ENCODE measurements at regions not wholly inside any gene's neighbourhood (a gene's known extent, or its start where the extent isn't known, plus 50 kb on each side); places are given as distances from the start of the nearest gene placed in this dataset.

DNA sequence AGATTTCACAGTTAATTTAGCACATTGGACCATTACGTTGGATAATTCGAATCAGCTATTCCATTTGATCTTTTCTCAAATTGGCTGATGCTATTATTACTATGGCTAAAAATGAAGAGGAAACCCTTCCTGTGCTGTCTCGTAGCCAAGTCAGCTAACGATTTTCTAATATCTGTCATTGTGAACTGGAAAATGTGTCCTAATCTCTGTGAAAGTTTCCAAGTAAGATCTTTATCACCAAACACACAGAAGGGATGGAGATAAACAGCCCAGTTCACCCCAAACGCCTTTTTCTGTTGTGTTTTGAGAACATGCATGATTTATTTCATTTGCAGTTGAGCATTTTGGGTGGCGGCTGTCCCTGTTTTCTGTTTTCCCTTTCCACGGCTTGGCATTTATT is 312.8 kb downstream of the FOXL1 start:
- DNase-seq (ENCODE audit: low read depth) (no peak), FAIRE-seq (no peak)
- Histone ChIP-seq H3K4me3 (ENCODE audit: low read depth, low read length) (no peak overlapping the region), H3K27me3 (ENCODE audit: control insufficient read depth, insufficient read depth, low read length) (peaks cover 2% of the 10 kb centered on the region), H3K36me3 (ENCODE audit: control insufficient read depth, insufficient read depth, low read length) (no peaks in the 10 kb centered on the region)
- TF ChIP-seq CTCF (IDR thresholded peaks at IDR 0.05; ENCODE audit: insufficient read depth, low read length, severe bottlenecking): no peak

DNA sequence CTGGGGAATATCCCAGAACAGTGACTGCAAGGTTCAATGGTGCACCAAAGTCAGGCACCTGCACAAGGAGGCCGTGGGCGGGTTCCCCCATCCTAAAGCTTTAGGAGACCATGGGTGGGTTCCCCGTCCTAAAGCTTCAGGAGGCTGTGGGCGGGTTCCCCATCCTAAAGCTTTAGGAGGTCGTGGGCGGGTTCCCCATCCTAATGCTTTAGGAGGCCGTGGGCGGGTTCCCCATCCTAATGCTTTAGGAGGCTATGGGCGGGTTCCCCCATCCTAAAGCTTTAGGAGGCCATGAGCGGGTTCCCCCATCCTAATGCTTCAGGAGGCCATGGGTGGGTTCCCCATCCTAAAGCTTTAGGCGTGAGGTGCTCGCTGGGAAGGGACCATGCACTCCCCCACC is 313.3 kb downstream of the FOXL1 start:
- H3K4me3 ChIP-seq (ENCODE audit: low read depth, low read length): no peak overlapping the region
- no peak for TF ChIP-seq CTCF (IDR thresholded peaks at IDR 0.05; ENCODE audit: insufficient read depth, low read length, severe bottlenecking)
- H3K27me3 ChIP-seq (ENCODE audit: control insufficient read depth, insufficient read depth, low read length): peaks cover 2% of the 10 kb centered on the region
- no peak for FAIRE-seq
- no peaks in the 10 kb centered on the region for H3K36me3 ChIP-seq (ENCODE audit: control insufficient read depth, insufficient read depth, low read length)
- DNase-seq (ENCODE audit: low read depth): no peak

DNA sequence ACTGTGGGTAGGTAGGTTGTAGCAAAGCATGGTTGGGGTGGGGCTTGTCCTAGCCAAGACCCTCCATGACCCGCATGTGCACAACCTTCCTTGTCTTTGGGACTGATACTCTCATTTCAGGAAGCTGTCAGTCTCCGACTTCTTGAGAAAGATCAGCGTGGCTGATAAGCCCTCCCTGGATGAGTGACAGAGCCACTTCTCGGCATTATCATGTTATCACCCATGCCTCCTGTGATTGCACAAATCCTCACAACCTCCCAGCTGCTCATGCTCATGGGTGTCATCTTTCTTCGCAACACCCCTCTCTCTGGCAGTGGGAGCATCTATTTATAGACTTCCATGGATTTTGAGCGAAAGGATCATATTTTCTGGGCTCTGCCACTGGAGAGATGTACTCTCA is 314.2 kb downstream of the FOXL1 start:
- Histone ChIP-seq H3K36me3 (ENCODE audit: control insufficient read depth, insufficient read depth, low read length) (no peaks in the 10 kb centered on the region), H3K27me3 (ENCODE audit: control insufficient read depth, insufficient read depth, low read length) (peaks cover 2% of the 10 kb centered on the region), H3K4me3 (ENCODE audit: low read depth, low read length) (no peak overlapping the region)
- no peak for TF ChIP-seq CTCF (IDR thresholded peaks at IDR 0.05; ENCODE audit: insufficient read depth, low read length, severe bottlenecking)
- FAIRE-seq: no peak
- no peak for DNase-seq (ENCODE audit: low read depth)

- Histone ChIP-seq H3K27me3 (ENCODE audit: control insufficient read depth, insufficient read depth, low read length) (peaks cover 2% of the 10 kb centered on the region), H3K36me3 (ENCODE audit: control insufficient read depth, insufficient read depth, low read length) (no peaks in the 10 kb centered on the region), H3K4me3 (ENCODE audit: low read depth, low read length) (no peak overlapping the region)
- FAIRE-seq: no peak
- no peak for TF ChIP-seq CTCF (IDR thresholded peaks at IDR 0.05; ENCODE audit: insufficient read depth, low read length, severe bottlenecking)
- DNase-seq (ENCODE audit: low read depth): no peak
Observed at GRCh38 chr16:86893506-86893905, 315.2 kb downstream of the FOXL1 start.

DNA sequence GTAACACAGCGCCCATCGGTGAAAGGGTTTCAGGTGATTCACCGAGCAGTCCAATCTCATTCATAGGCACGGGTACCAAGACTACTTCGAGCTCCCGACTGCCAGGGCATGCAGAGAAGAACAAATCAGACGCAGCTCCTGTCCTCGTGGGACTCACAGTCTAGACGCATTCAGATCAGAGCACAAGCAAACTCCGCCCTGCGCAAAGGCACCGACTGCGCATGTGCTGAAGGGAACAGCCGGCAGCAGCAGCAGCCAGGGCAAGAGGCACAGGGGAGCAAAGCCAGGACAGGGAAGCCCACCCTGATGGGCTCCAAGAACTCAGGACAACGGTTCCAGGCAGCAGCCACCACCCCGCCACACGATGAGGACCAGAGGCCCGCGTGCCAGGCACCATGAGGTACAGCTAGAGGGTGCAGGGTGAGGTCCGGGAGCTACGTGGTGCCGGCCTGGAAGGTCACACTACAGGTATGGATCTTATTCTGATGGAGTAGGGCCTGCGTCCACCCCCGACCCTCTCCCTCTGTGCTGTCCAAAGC is 315.7 kb downstream of the FOXL1 start:
- DNase-seq (ENCODE audit: low read depth) (no peak), FAIRE-seq (no peak)
- no peak for TF ChIP-seq CTCF (IDR thresholded peaks at IDR 0.05; ENCODE audit: insufficient read depth, low read length, severe bottlenecking)

GRCh38 chr16:86894925-86895324 is 316.6 kb downstream of the FOXL1 start:
- Histone ChIP-seq H3K36me3 (ENCODE audit: control insufficient read depth, insufficient read depth, low read length) (no peaks in the 10 kb centered on the region), H3K4me3 (ENCODE audit: low read depth, low read length) (no peak overlapping the region), H3K27me3 (ENCODE audit: control insufficient read depth, insufficient read depth, low read length) (peaks cover 2% of the 10 kb centered on the region)
- no peak for FAIRE-seq
- no peak for TF ChIP-seq CTCF (IDR thresholded peaks at IDR 0.05; ENCODE audit: insufficient read depth, low read length, severe bottlenecking)
- no peak for DNase-seq (ENCODE audit: low read depth)

More for the DNA sequence above, 315.7 kb downstream of the FOXL1 start:
- no peaks in the 10 kb centered on the region for H3K36me3 ChIP-seq (ENCODE audit: control insufficient read depth, insufficient read depth, low read length)
- peaks cover 2% of the 10 kb centered on the region for H3K27me3 ChIP-seq (ENCODE audit: control insufficient read depth, insufficient read depth, low read length)
- H3K4me3 ChIP-seq (ENCODE audit: low read depth, low read length): no peak overlapping the region

All from bronchial epithelial cell (primary cell).